Kidney (tissue), 13 donors: ENCODE measurements at regions not wholly inside any gene's neighbourhood (a gene's known extent, or its start where the extent isn't known, plus 50 kb on each side); places are given as distances from the start of the nearest gene placed in this dataset.

Experiments
- DNase-seq, 5 donors: peaks; one replicate each; pipeline ENCODE4 v3.0.0-alpha.2; 2013 to 2020
- FAIRE-seq: peaks from 2 replicates; lab custom pipeline; 2012; peaks lifted over from hg19 to GRCh38; lab: Jason Lieb, UNC
- H3K27ac ChIP-seq, 2 donors: one replicate each; pipeline ENCODE4 v1.7.0; 2013; ENCODE audit warnings: low read depth in 2 of 2, low read length in 2 of 2, inconsistent platforms in 1 of 2
- H3K27me3 ChIP-seq: one replicate; pipeline ENCODE4 v1.7.1; 2013; ENCODE audit warnings: low read length, inconsistent platforms; ENCODE audit not compliant: control insufficient read depth, insufficient read depth
- H3K36me3 ChIP-seq, 3 donors: one replicate each; pipeline versions ENCODE4 v1.7.0 to v1.7.1; 2013; ENCODE audit warnings: low read length in 3 of 3, control low read depth in 1 of 3, inconsistent platforms in 1 of 3; ENCODE audit not compliant: insufficient read depth in 3 of 3, control insufficient read depth in 2 of 3
- H3K4me1 ChIP-seq, 3 donors: one replicate each; pipeline versions ENCODE4 v1.7.0 to v1.7.1; 2013; ENCODE audit warnings: low read length in 3 of 3, inconsistent platforms in 1 of 3, low read depth in 1 of 3; ENCODE audit not compliant: control insufficient read depth in 2 of 3, insufficient read depth in 2 of 3
- H3K4me3 ChIP-seq, 3 donors: one replicate each; pipeline versions ENCODE4 v1.7.0 to v1.8.1; 2013; ENCODE audit warnings: low read length in 3 of 3, control low read depth in 1 of 3, inconsistent platforms in 1 of 3
- H3K9ac ChIP-seq, 3 donors: one replicate each; pipeline versions ENCODE4 v1.7.0 to v1.7.1; 2013; ENCODE audit warnings: low read length in 3 of 3, control low read depth in 1 of 3, inconsistent platforms in 1 of 3
- H3K9me3 ChIP-seq, 3 donors: one replicate each; pipeline versions ENCODE4 v1.7.0 to v1.7.1; 2013; ENCODE audit warnings: low read length in 3 of 3, control low read depth in 1 of 3, inconsistent platforms in 1 of 3; ENCODE audit not compliant: control insufficient read depth in 2 of 3, insufficient read depth in 1 of 3
- intact Hi-C: fragments of 100-400 bp; cut with DNase I; formaldehyde crosslinking; loops from one replicate; pipeline ENCODE4 v1.11.1; 2022
- TF ChIP-seq, protein P1 (sequence below): IDR thresholded peaks from 3 replicates; pipeline ENCODE4 v1.5.1; 2012; ENCODE audit warnings: mild to moderate bottlenecking, moderate library complexity, borderline replicate concordance; ENCODE audit not compliant: insufficient read depth; ENCODE audit errors: extremely low read depth
- donor health status: control.
- donor health status: control.
- donor health status: control.
- donor health status: control.
- donor health status: control.
- donor health status: DM: yes; HTN: yes; CAD: no.
- donor health status: Normal renal cell carcinoma (clear cell type).

DNA sequence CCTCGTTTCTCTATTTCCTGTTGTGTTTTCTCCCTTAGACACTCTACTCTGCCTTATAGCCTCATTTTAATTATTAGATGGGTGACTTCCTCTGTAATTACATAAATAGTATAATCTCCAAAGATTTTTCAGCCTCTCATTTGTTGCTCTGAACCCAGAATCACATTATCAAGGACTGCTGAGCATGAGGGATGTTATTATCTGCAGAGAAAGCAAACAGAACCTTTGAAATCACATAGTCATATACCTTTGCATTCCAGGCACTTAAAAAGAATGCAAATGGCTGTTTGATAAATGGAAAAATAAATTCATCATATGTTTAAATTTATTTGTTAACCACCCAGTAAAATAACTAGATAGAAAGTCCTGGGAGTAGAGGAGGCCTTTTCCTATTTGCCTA lies 305.1 kb upstream of the PPP1R2C start:
- Histone ChIP-seq H3K4me1 (no peaks in the 10 kb centered on the region), H3K9me3 (no peaks in the 10 kb centered on the region), H3K9ac (no peak overlapping the region), H3K4me3 (no peak overlapping the region), H3K36me3 (no peaks in the 10 kb centered on the region), H3K27ac (no peak overlapping the region), H3K27me3 (no peaks in the 10 kb centered on the region)
- FAIRE-seq: no peak
- intact Hi-C loops: no loop called here
- no peak for DNase-seq
- TF ChIP-seq, protein P1, sequence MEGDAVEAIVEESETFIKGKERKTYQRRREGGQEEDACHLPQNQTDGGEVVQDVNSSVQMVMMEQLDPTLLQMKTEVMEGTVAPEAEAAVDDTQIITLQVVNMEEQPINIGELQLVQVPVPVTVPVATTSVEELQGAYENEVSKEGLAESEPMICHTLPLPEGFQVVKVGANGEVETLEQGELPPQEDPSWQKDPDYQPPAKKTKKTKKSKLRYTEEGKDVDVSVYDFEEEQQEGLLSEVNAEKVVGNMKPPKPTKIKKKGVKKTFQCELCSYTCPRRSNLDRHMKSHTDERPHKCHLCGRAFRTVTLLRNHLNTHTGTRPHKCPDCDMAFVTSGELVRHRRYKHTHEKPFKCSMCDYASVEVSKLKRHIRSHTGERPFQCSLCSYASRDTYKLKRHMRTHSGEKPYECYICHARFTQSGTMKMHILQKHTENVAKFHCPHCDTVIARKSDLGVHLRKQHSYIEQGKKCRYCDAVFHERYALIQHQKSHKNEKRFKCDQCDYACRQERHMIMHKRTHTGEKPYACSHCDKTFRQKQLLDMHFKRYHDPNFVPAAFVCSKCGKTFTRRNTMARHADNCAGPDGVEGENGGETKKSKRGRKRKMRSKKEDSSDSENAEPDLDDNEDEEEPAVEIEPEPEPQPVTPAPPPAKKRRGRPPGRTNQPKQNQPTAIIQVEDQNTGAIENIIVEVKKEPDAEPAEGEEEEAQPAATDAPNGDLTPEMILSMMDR: no peak

DNA sequence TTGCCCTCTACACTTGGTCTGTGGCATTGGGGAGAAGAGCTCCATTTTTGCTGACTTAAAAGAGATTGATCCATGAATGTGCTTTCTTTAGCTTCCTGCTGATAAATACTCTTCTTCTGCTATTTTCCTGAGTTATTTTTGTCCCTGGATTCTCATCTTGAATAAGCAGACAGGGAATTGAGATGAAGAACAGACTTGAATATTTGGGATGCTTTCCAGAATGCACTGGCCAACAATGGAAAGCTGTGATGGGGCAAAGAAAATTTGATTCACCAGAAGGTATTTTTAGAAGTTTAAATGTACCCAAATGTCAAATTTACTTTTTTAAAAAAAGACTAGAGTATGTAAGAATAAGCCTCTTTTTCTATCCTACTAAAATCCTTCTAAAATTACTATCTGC lies 309.9 kb upstream of the PPP1R2C start:
- Histone ChIP-seq H3K27me3 (no peaks in the 10 kb centered on the region), H3K4me1 (no peaks in the 10 kb centered on the region), H3K36me3 (no peaks in the 10 kb centered on the region), H3K27ac (no peak overlapping the region), H3K9ac (no peak overlapping the region), H3K4me3 (no peak overlapping the region), H3K9me3 (no peaks in the 10 kb centered on the region)
- FAIRE-seq: no peak
- intact Hi-C loops: no loop called here
- no peak for DNase-seq
- TF ChIP-seq, protein P1: no peak

DNA sequence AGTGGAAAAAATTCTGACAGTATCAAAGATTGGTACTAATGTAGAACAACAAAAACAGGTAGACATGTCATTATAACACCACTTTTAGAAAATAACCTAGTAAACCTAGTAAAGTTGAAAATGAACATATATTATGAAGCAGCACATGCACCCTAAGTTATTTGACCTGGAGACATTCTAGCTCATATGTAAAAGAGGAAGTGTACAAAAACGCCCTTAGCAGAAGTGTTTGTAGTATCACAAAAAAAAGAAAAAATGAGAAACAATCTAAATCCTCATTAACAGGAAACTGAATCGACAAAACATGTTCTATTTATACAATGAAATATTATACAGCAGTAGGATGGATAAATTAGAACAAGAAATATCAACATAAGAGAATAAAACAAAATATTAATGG lies 318.9 kb upstream of the PPP1R2C start:
- Histone ChIP-seq H3K9me3 (no peaks in the 10 kb centered on the region), H3K4me1 (no peaks in the 10 kb centered on the region), H3K9ac (no peak overlapping the region), H3K36me3 (no peaks in the 10 kb centered on the region), H3K4me3 (no peak overlapping the region), H3K27me3 (no peaks in the 10 kb centered on the region), H3K27ac (no peak overlapping the region)
- intact Hi-C loops: no loop called here
- DNase-seq: no peak
- TF ChIP-seq, protein P1: no peak
- FAIRE-seq: no peak

DNA sequence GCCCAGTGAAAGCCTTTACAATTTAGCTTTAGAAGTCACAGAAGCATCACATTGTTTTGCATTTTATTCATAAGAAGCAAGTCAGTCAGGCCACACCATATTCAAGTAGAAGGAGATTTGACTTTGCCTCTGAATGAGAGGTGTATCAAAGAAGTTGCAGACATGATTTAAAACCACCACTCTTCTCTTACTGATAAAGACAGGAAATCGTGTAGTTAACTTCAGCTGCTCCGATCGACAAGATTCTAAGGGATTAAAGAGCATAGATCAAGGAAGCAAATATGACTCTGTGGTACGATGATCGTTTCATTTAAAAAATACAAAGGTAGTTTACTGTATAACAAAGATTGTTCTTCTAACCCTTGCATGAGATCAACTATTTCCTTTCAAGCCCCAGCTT lies 328.0 kb upstream of the PPP1R2C start:
- TF ChIP-seq, protein P1: no peak
- H3K4me1 ChIP-seq: no peaks in the 10 kb centered on the region
- no peaks in the 10 kb centered on the region for H3K9me3 ChIP-seq
- no peaks in the 10 kb centered on the region for H3K36me3 ChIP-seq
- H3K27me3 ChIP-seq: peaks cover 2% of the 10 kb centered on the region
- intact Hi-C loops: no loop called here
- DNase-seq (no peak), FAIRE-seq (no peak)
- H3K4me3 ChIP-seq: no peak overlapping the region
- no peak overlapping the region for H3K27ac ChIP-seq
- no peak overlapping the region for H3K9ac ChIP-seq
